ENCODE measurements at regions not wholly inside any gene's neighbourhood (a gene's known extent, or its start where the extent isn't known, plus 50 kb on each side); places are given as distances from the start of the nearest gene placed in this dataset.
A peak's percentile ranks its signal among the peaks of the same experiment; 100 is the strongest.

DNA sequence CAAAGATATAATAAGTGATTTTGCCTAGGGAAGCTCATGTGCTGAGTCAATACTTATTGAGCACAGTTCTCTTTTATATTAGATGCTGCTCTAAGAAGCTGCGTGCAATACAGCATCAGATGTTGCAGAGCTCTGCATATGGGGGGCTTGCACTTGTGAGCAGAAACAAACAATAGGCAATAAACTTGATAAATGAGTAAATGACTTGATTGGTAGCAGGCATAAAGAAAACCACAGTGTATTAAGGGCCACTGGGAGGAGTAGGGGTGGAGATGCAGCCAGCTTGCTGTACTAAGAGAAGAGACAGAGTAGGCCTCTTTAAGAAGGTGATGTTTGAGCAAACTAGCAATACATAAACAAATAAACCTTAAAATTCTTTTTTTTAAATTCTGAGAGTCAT is 598.5 kb upstream of the ADAMTS5 start:
- Histone ChIP-seq H3K27ac (no peak overlapping the region), H3K4me1 (ENCODE audit: insufficient read depth) (no peaks in the 10 kb centered on the region), H3K36me3 (replicated peaks; ENCODE audit: insufficient read depth, low read depth) (no peaks in the 10 kb centered on the region), H3K4me3 (no peak overlapping the region), H3K9me3 (ENCODE audit: low read depth) (no peaks in the 10 kb centered on the region), H2AFZ (no peak overlapping the region), H4K20me1 (ENCODE audit: insufficient read depth, poor library complexity, severe bottlenecking) (no peaks in the 10 kb centered on the region), H3K27me3 (no peaks in the 10 kb centered on the region), H3K9me2 (replicated peaks; ENCODE audit: insufficient read depth) (no peaks in the 10 kb centered on the region), H3K79me2 (no peaks in the 10 kb centered on the region), H3K4me2 (no peak overlapping the region)
- 96% methylated on average over 1 of the region's 1 CpG for WGBS (ENCODE audit: low lambda C conversion rate, missing lambda C conversion rate)
- DNase-seq (ENCODE audit: low spot score) = no peak
- no peak for TF ChIP-seq EZH2 (IDR thresholded peaks at IDR 0.05; ENCODE audit: borderline replicate concordance)
- no peak for TF ChIP-seq EZH2phosphoT487 (IDR thresholded peaks at IDR 0.05; ENCODE audit: low read depth, severe bottlenecking, unreplicated experiment)

DNA sequence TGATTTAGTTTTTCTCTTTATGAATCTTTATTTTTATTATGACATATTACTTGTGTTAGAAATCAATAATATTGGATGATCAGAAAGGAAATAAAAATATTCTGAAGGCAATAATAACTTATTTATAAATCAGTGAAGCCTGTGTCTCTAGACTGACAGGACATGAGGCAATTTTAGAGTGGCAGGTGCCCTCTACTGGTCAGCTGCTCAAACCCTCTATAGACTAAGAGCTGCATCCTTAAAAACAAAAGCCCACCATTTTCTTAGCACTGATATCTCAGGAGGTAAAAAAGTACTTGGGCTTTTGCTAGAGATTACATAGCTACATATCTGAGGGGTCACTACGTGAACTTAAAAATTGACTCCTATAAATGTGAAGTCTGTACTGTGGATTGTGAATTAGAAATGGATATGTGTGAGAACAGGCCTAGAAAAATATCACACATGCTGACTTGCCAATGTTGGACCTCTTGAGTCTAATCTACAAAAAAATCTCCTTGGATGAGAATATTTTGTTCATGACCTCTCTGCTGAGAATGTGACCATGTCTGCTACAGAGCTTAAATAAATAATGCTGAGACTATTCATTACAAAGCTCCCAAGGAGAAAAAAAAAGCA is 597.9 kb upstream of the ADAMTS5 start:
- Histone ChIP-seq H3K79me2 (no peaks in the 10 kb centered on the region), H3K9me2 (replicated peaks; ENCODE audit: insufficient read depth) (no peaks in the 10 kb centered on the region), H3K4me1 (ENCODE audit: insufficient read depth) (no peaks in the 10 kb centered on the region), H4K20me1 (ENCODE audit: insufficient read depth, poor library complexity, severe bottlenecking) (no peaks in the 10 kb centered on the region), H2AFZ (no peak overlapping the region), H3K27ac (no peak overlapping the region), H3K4me2 (no peak overlapping the region), H3K27me3 (no peaks in the 10 kb centered on the region), H3K9me3 (ENCODE audit: low read depth) (no peaks in the 10 kb centered on the region), H3K36me3 (replicated peaks; ENCODE audit: insufficient read depth, low read depth) (no peaks in the 10 kb centered on the region), H3K4me3 (no peak overlapping the region)
- TF ChIP-seq, protein P1, sequence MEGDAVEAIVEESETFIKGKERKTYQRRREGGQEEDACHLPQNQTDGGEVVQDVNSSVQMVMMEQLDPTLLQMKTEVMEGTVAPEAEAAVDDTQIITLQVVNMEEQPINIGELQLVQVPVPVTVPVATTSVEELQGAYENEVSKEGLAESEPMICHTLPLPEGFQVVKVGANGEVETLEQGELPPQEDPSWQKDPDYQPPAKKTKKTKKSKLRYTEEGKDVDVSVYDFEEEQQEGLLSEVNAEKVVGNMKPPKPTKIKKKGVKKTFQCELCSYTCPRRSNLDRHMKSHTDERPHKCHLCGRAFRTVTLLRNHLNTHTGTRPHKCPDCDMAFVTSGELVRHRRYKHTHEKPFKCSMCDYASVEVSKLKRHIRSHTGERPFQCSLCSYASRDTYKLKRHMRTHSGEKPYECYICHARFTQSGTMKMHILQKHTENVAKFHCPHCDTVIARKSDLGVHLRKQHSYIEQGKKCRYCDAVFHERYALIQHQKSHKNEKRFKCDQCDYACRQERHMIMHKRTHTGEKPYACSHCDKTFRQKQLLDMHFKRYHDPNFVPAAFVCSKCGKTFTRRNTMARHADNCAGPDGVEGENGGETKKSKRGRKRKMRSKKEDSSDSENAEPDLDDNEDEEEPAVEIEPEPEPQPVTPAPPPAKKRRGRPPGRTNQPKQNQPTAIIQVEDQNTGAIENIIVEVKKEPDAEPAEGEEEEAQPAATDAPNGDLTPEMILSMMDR (IDR thresholded peaks at IDR 0.05; ENCODE audit: poor library complexity) = peak; percentile 68
- TF ChIP-seq EZH2 (IDR thresholded peaks at IDR 0.05; ENCODE audit: borderline replicate concordance) (no peak), EZH2phosphoT487 (IDR thresholded peaks at IDR 0.05; ENCODE audit: low read depth, severe bottlenecking, unreplicated experiment) (no peak)
- WGBS (ENCODE audit: low lambda C conversion rate, missing lambda C conversion rate) = 33% methylated on average over 1 of the region's 1 CpG
- DNase-seq (ENCODE audit: low spot score) = peak; percentile 64

DNA sequence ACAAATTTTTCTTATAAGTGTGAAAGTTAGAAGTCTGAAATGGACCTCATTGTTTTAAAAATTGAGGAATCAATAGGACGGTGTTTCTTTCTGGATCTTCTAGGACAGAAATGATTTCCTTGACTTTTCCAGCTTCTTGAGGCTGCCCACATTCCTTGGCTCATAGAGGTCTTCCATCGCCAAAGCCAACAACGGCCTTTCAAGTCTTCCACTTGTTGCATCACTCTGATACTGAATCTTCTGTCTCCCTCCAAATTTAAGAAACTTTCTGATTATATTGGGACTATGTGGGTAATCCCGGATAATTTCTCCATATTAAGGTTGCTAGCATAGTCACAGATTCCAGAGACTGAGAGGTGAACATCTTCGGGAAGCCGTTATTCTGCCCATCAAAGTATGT is 595.4 kb upstream of the ADAMTS5 start:
- Histone ChIP-seq H4K20me1 (ENCODE audit: insufficient read depth, poor library complexity, severe bottlenecking) (no peaks in the 10 kb centered on the region), H3K4me2 (no peak overlapping the region), H3K36me3 (replicated peaks; ENCODE audit: insufficient read depth, low read depth) (no peaks in the 10 kb centered on the region), H2AFZ (no peak overlapping the region), H3K27ac (no peak overlapping the region), H3K9me2 (replicated peaks; ENCODE audit: insufficient read depth) (no peaks in the 10 kb centered on the region), H3K4me3 (no peak overlapping the region), H3K79me2 (no peaks in the 10 kb centered on the region), H3K9me3 (ENCODE audit: low read depth) (no peaks in the 10 kb centered on the region), H3K27me3 (no peaks in the 10 kb centered on the region), H3K4me1 (ENCODE audit: insufficient read depth) (no peaks in the 10 kb centered on the region)
- no peak for TF ChIP-seq EZH2 (IDR thresholded peaks at IDR 0.05; ENCODE audit: borderline replicate concordance)
- 96% methylated on average over 6 of the region's 6 CpGs for WGBS (ENCODE audit: low lambda C conversion rate, missing lambda C conversion rate)
- DNase-seq (ENCODE audit: low spot score) = no peak

DNA sequence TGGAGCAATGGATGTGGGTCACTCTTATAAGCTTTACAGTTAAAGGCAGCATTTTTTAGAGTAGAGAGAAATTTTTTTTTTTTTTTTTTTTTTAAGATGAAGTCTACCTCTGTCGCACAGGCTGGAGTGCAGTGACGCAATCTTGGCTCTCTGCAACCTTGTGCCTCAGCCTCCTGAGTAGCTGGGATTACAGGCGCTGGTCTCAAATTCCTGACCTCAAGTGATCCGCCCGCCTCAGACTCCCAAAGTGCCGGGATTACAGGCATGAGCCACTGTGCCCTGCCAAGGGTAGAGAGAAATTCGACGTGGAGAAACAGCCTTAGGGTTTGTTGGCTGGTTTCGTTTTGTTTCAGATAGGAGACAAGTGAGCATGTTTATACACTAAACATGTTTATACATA is 594.2 kb upstream of the ADAMTS5 start:
- 73% methylated on average over 9 of the region's 9 CpGs for WGBS (ENCODE audit: low lambda C conversion rate, missing lambda C conversion rate)
- TF ChIP-seq EZH2 (IDR thresholded peaks at IDR 0.05; ENCODE audit: borderline replicate concordance) (no peak), EZH2phosphoT487 (IDR thresholded peaks at IDR 0.05; ENCODE audit: low read depth, severe bottlenecking, unreplicated experiment) (no peak)
- TF ChIP-seq, protein P1 (IDR thresholded peaks at IDR 0.05; ENCODE audit: poor library complexity) = no peak
- DNase-seq (ENCODE audit: low spot score) = no peak

More for the DNA sequence above, 594.2 kb upstream of the ADAMTS5 start:
- Histone ChIP-seq H2AFZ (no peak overlapping the region), H4K20me1 (ENCODE audit: insufficient read depth, poor library complexity, severe bottlenecking) (no peaks in the 10 kb centered on the region), H3K27ac (no peak overlapping the region), H3K9me3 (ENCODE audit: low read depth) (no peaks in the 10 kb centered on the region), H3K9me2 (replicated peaks; ENCODE audit: insufficient read depth) (no peaks in the 10 kb centered on the region), H3K79me2 (no peaks in the 10 kb centered on the region), H3K4me3 (no peak overlapping the region), H3K27me3 (no peaks in the 10 kb centered on the region), H3K36me3 (replicated peaks; ENCODE audit: insufficient read depth, low read depth) (no peaks in the 10 kb centered on the region), H3K4me1 (ENCODE audit: insufficient read depth) (no peaks in the 10 kb centered on the region), H3K4me2 (no peak overlapping the region)
